CD14-positive monocyte (primary cell): ENCODE measurements at regions not wholly inside any gene's neighbourhood (a gene's known extent, or its start where the extent isn't known, plus 50 kb on each side); places are given as distances from the start of the nearest gene placed in this dataset.

Experiments
- DNase-seq, 3 donors: peaks; one replicate each; pipeline ENCODE4 v3.0.0-alpha.2; 2011 to 2022
- H2AFZ ChIP-seq: 2 replicates; pipeline ENCODE4 v1.6.0; 2012; ENCODE audit warnings: mild to moderate bottlenecking, low read depth, low read length, inconsistent platforms; ENCODE audit not compliant: insufficient read depth, poor library complexity, severe bottlenecking
- H3K27ac ChIP-seq, 2 donors: 1 replicate in 1 of 2; 2 replicates in 1 of 2; pipeline ENCODE4 v1.5.1; 2012 to 2013; ENCODE audit warnings: low read length in 2 of 2, control low read depth in 1 of 2, inconsistent platforms in 1 of 2, low read depth in 1 of 2, mild to moderate bottlenecking in 1 of 2
- H3K27me3 ChIP-seq, 2 donors: one replicate each; pipeline versions ENCODE4 v1.6.0 to v1.6.1; 2011 to 2013; ENCODE audit warnings: low read length in 2 of 2; ENCODE audit not compliant: control insufficient read depth in 2 of 2, insufficient read depth in 2 of 2
- H3K36me3 ChIP-seq, 2 donors: replicated peaks in 1 of 2; 1 replicate in 1 of 2; 2 replicates in 1 of 2; pipeline versions ENCODE4 v1.5.1 to v1.6.1; 2012 to 2013; ENCODE audit warnings: low read length in 2 of 2, control low read depth in 1 of 2, inconsistent platforms in 1 of 2, mild to moderate bottlenecking in 1 of 2; ENCODE audit not compliant: insufficient read depth in 2 of 2, control insufficient read depth in 1 of 2
- H3K4me1 ChIP-seq, 2 donors: 1 replicate in 1 of 2; 2 replicates in 1 of 2; pipeline versions ENCODE4 v1.5.1 to v1.6.1; 2012 to 2013; ENCODE audit warnings: low read length in 2 of 2, control low read depth in 1 of 2, inconsistent platforms in 1 of 2, mild to moderate bottlenecking in 1 of 2, moderate library complexity in 1 of 2; ENCODE audit not compliant: insufficient read depth in 2 of 2, control insufficient read depth in 1 of 2
- H3K4me2 ChIP-seq: replicated peaks from 2 replicates; pipeline ENCODE3; 2012; ENCODE audit warnings: low read length, moderate library complexity, mild to moderate bottlenecking; ENCODE audit not compliant: poor library complexity, severe bottlenecking; ENCODE audit errors: extremely low read depth
- H3K4me3 ChIP-seq, 3 experiments: fragments of 200-600 bp in 1 of 3; sonication (generic) in 1 of 3; replicated peaks in 1 of 3; 1 replicate in 2 of 3; 2 replicates in 1 of 3; pipeline ENCODE4 v1.5.1; 2011 to 2013; ENCODE audit warnings: low read length in 3 of 3, mild to moderate bottlenecking in 3 of 3, control low read depth in 2 of 3, low read depth in 2 of 3, inconsistent platforms in 1 of 3, moderate library complexity in 1 of 3
- H3K79me2 ChIP-seq: 2 replicates; pipeline ENCODE4 v1.6.0; 2012; ENCODE audit warnings: mild to moderate bottlenecking, control low read depth, inconsistent platforms, low read length, moderate library complexity; ENCODE audit not compliant: insufficient read depth
- H3K9ac ChIP-seq: 2 replicates; pipeline ENCODE4 v1.6.0; 2017; ENCODE audit warnings: low read length, mild to moderate bottlenecking; ENCODE audit not compliant: insufficient read depth, poor library complexity, severe bottlenecking
- H3K9me3 ChIP-seq, 2 donors: replicated peaks in 1 of 2; 1 replicate in 1 of 2; 2 replicates in 1 of 2; pipeline versions ENCODE4 v1.5.1 to v1.6.1; 2012 to 2013; ENCODE audit warnings: low read length in 2 of 2, control low read depth in 1 of 2; ENCODE audit not compliant: control insufficient read depth in 1 of 2, insufficient read depth in 1 of 2
- H4K20me1 ChIP-seq: 2 replicates; pipeline ENCODE4 v1.6.0; 2012; ENCODE audit warnings: mild to moderate bottlenecking, low read length, control low read depth, moderate library complexity; ENCODE audit not compliant: insufficient read depth
- H3K27ac Mint-ChIP-seq, 7 donors: one replicate each; pipeline ENCODE4 v1.8.0; 2020; ENCODE audit warnings: mild to moderate bottlenecking in 7 of 7, mixed read lengths in 7 of 7, moderate library complexity in 6 of 7, inconsistent platforms in 2 of 7
- H3K27me3 Mint-ChIP-seq, 3 donors: one replicate each; pipeline ENCODE4 v1.8.0; 2021 to 2022; ENCODE audit warnings: low read depth in 3 of 3, mild to moderate bottlenecking in 3 of 3, mixed read lengths in 3 of 3, moderate library complexity in 3 of 3, inconsistent platforms in 1 of 3
- H3K36me3 Mint-ChIP-seq, 2 donors: one replicate each; pipeline ENCODE4 v1.8.0; 2020; ENCODE audit warnings: mixed read lengths in 2 of 2, inconsistent platforms in 1 of 2, mild to moderate bottlenecking in 1 of 2
- H3K4me1 Mint-ChIP-seq: one replicate; pipeline ENCODE4 v1.8.0; 2020; ENCODE audit warnings: mild to moderate bottlenecking, mixed read lengths
- H3K4me3 Mint-ChIP-seq, 2 donors: one replicate each; pipeline ENCODE4 v1.8.0; 2020; ENCODE audit warnings: mild to moderate bottlenecking in 2 of 2, mixed read lengths in 2 of 2, moderate library complexity in 1 of 2
- H3K9me3 Mint-ChIP-seq, 7 donors: one replicate each; pipeline ENCODE4 v1.8.0; 2020 to 2022; ENCODE audit warnings: mixed read lengths in 7 of 7, mild to moderate bottlenecking in 6 of 7, moderate library complexity in 6 of 7, inconsistent platforms in 2 of 7
- CTCF ChIP-seq: fragments of 200-600 bp; IDR thresholded peaks from one replicate; pipeline ENCODE4 v1.8.0; 2022; ENCODE audit warnings: antibody characterized with exemption, mild to moderate bottlenecking
- WGBS: methylation state at CpG from one replicate; pipeline ENCODE4 v1.1.5; 2013; ENCODE audit warnings: missing lambda C conversion rate; ENCODE audit not compliant: insufficient coverage; 5-methylcytosine and 5-hydroxymethylcytosine counted together
- intact Hi-C, 2 donors: fragments of 100-400 bp; cut with micrococcal nuclease; formaldehyde crosslinking; loops; one replicate each; pipeline versions ENCODE4 v1.15.0 to v1.15.1; 2023

DNA sequence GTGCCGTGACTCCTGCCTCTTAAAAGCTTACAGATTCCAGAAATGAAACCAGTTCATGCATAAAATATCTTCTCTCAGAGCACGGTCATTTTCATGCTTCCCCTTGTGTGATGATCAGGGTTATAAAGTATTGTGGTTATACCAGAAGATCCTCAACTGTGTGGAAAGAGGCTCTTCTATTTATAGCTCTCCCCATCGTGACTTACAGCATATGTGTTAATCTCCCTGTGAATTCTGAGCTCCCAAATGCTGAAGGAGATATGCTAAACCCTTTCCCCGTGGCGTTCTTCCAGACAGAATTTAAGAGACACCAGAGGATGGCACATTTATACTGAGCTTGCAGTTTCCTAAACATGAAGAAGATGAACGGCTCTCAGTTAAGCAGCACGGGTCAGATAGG, 158.8 kb downstream of the CDH26 start:
- Mint-ChIP-seq H3K27me3 (peaks cover 0 to 5% (median 0%) of the 10 kb centered on the region in 3 donors), H3K4me3 (peak overlapping the region; percentile 65 to 84), H3K9me3 (peaks cover 0 to 2% (median 0%) of the 10 kb centered on the region in 7 donors), H3K27ac (peak overlapping the region; percentile 79 to 91 (median 90)), H3K36me3 (no peaks in the 10 kb centered on the region), H3K4me1 (peaks cover 72% of the 10 kb centered on the region)
- H3K36me3 ChIP-seq = no peaks in the 10 kb centered on the region
- H2AFZ ChIP-seq = peak overlapping the region; percentile 27
- DNase-seq = peak; percentile 67 to 80 (median 67)
- WGBS = 0% methylated on average over 4 of the region's 7 CpGs
- TF ChIP-seq CTCF = no peak
- H3K4me1 ChIP-seq = peaks cover 66 to 74% of the 10 kb centered on the region in 2 donors
- H4K20me1 ChIP-seq = no peaks in the 10 kb centered on the region
- peak overlapping the region; percentile 72 to 87 for H3K27ac ChIP-seq
- H3K27me3 ChIP-seq = no peaks in the 10 kb centered on the region
- peak overlapping the region; percentile 53 for H3K9ac ChIP-seq
- peak overlapping the region; percentile 75 for H3K4me2 ChIP-seq
- no peaks in the 10 kb centered on the region for H3K79me2 ChIP-seq
- H3K9me3 ChIP-seq = no peaks in the 10 kb centered on the region
- intact Hi-C loops = loop anchor here (5.0 to 10.0 kb wide), 3 partner anchors 60 to 392 kb away; partner anchors contain the start of genes FAM217B (in 1 of the 2) and PPP1R3D (in 1 of the 2)
- peak overlapping the region; percentile 23 to 69 (median 42) for H3K4me3 ChIP-seq

DNA sequence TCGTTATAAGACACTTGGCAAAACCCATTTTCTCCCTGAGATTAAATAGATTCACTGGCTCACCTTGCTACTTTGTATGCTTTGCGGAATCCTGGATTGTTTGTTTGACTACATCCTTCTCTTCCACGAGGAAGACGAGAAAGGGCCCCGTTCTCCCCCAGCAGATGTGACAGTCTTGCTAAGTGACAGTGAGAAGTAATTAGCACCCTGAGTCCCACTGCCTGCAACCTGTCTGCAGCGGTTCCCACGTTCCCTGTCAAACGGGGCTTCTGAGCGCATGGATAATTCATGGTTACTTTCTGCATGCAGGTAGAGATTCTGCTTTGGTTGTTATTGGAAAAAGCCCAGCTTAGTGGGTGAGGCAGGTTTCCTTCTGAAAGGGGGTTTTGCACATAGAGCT, 163.7 kb downstream of the CDH26 start:
- Histone ChIP-seq H3K27me3 (no peaks in the 10 kb centered on the region), H3K9me3 (no peaks in the 10 kb centered on the region), H3K9ac (no peak overlapping the region), H3K36me3 (no peaks in the 10 kb centered on the region), H2AFZ (no peak overlapping the region), H3K79me2 (no peaks in the 10 kb centered on the region), H3K4me3 (no peak overlapping the region), H3K4me2 (no peak overlapping the region), H4K20me1 (no peaks in the 10 kb centered on the region), H3K27ac (no peak overlapping the region), H3K4me1 (peaks cover 21 to 26% of the 10 kb centered on the region in 2 donors)
- no peaks in the 10 kb centered on the region for H3K9me3 Mint-ChIP-seq
- no peak overlapping the region for H3K27ac Mint-ChIP-seq
- peaks cover 0 to 3% of the 10 kb centered on the region in 2 donors for H3K36me3 Mint-ChIP-seq
- WGBS = 94% methylated on average over 6 of the region's 9 CpGs
- TF ChIP-seq CTCF = no peak
- peaks cover 39% of the 10 kb centered on the region for H3K4me1 Mint-ChIP-seq
- H3K27me3 Mint-ChIP-seq = peaks cover 0 to 3% (median 1%) of the 10 kb centered on the region in 3 donors
- DNase-seq = no peak
- H3K4me3 Mint-ChIP-seq = no peak overlapping the region
- intact Hi-C loops = loop anchor here in 1 of 2 donors (10.0 kb wide), 1 partner anchor 83 kb away; no protein-coding TSS in a partner anchor
